GM21360 (cell line): ENCODE measurements at regions not wholly inside any gene's neighbourhood (a gene's known extent, or its start where the extent isn't known, plus 50 kb on each side); places are given as distances from the start of the nearest gene placed in this dataset.
"Not testable (repeated sequence)": the region's sequence is repeated elsewhere in the genome, so short reads cannot be mapped to it uniquely, and the experiment has no call there.

Experiments
- ATAC-seq: cut with Tn5 transposase; IDR thresholded peaks from one replicate; pipeline ENCODE4 v1.9.1; 2021; ENCODE audit warnings: mild to moderate bottlenecking, moderate library complexity; ENCODE audit not compliant: unreplicated experiment

GRCh38 chrX:109184506-109185139 lies 297.3 kb downstream of the GUCY2F start:
- ATAC-seq, result no peak

GRCh38 chrX:109172091-109172602 lies 309.7 kb downstream of the GUCY2F start:
- ATAC-seq, result no peak

GRCh38 chrX:109155161-109155560 lies 326.7 kb downstream of the GUCY2F start:
- no peak for ATAC-seq

GRCh38 chrX:109144173-109144572 lies 337.7 kb downstream of the GUCY2F start:
- not testable (repeated sequence) for ATAC-seq

GRCh38 chrX:109140463-109140862 lies 341.4 kb downstream of the GUCY2F start:
- ATAC-seq, result no peak

- no peak for ATAC-seq
These were observed 347.1 kb downstream of the GUCY2F start for GRCh38 chrX:109134777-109135176.

GRCh38 chrX:109125304-109125703 lies 356.6 kb downstream of the GUCY2F start:
- no peak for ATAC-seq

GRCh38 chrX:109089359-109089758 lies 353.0 kb upstream of the IRS4 start:
- ATAC-seq, result no peak

- no peak for ATAC-seq
These were observed 341.4 kb upstream of the IRS4 start for GRCh38 chrX:109077788-109078187.

DNA sequence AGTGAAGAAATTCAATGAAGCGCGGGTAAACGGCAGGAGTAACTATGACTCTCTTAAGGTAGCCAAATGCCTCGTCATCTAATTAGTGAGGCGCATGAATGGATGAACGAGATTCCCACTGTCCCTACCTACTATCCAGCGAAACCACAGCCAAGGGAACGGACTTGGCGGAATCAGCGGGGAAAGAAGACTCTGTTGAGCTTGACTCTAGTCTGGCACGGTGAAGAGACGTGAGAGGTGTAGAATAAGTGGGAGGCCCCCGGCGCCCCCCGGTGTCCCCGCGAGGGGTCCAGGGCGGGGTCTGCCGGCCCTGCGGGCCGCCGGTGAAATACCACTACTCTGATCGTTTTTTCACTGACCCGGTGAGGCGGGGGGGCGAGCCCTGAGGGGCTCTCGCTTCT lies 317.8 kb upstream of the IRS4 start:
- ATAC-seq, result not testable (repeated sequence)

GRCh38 chrX:109049903-109050302 lies 313.5 kb upstream of the IRS4 start:
- ATAC-seq, result no peak

GRCh38 chrX:109049416-109049815 lies 313.1 kb upstream of the IRS4 start:
- no peak for ATAC-seq

DNA sequence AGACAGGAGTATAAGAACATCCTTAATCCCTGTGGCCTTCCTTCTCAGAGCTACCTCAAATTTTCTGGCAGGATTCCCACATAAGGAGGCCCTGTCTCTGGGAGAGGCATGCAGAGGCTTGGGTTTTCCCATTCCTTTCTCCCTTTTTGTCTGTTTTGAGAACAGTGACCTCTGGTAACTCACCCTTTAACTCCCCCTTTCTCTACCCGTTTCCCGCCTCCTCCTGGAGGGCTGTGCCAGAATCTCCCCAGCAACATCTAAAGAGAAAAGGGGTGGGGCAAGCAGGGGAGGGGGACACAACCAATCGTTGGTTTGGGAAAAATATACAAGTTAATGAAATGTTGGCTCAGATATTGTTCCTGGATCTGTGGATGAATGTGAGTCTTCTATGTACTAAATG lies 303.7 kb upstream of the IRS4 start:
- ATAC-seq, result no peak

DNA sequence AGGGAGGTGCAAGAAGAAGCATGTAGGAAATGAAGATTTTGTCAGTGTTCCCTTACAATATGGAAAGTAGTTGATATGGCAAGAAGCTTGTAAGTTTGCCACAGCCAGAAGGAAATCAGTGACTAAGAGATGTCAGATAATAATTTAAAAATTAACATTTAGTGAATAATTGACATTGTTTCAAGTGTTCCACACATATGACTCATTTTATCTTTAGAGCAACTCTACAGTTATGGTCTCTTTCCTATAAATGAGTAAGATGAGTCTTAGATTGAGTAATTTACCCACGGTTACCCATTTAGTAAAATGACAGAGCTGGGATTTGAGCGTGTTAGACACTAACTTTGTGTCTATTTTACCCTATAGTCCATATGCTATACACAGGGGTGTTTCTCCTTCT lies 300.3 kb upstream of the IRS4 start:
- ATAC-seq, result no peak

GRCh38 chrX:108993909-108994308 lies 257.5 kb upstream of the IRS4 start:
- no peak for ATAC-seq

DNA sequence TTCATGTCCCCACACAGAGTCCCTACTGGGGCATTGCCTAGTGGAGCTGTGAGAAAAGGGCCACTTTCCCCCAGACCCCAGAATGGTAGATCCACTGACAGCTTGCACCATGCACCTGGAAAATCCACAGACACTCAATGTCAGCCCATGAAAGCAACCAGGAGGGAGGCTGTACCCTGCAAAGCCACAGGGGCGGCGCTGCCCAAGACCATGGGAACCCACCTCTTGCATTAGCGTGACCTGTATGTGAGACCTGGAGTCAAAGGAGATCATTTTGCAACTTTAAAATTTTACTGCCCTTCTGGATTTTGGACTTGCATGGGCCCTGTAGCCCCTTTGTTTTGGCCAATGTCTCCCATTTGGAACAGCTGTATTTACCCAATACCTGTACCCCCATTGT lies 236.5 kb upstream of the IRS4 start:
- not testable (repeated sequence) for ATAC-seq

- no peak for ATAC-seq
These were observed 210.8 kb upstream of the IRS4 start for GRCh38 chrX:108947205-108947604.

- ATAC-seq, result no peak
These were observed 210.2 kb upstream of the IRS4 start for GRCh38 chrX:108946531-108946930.

DNA sequence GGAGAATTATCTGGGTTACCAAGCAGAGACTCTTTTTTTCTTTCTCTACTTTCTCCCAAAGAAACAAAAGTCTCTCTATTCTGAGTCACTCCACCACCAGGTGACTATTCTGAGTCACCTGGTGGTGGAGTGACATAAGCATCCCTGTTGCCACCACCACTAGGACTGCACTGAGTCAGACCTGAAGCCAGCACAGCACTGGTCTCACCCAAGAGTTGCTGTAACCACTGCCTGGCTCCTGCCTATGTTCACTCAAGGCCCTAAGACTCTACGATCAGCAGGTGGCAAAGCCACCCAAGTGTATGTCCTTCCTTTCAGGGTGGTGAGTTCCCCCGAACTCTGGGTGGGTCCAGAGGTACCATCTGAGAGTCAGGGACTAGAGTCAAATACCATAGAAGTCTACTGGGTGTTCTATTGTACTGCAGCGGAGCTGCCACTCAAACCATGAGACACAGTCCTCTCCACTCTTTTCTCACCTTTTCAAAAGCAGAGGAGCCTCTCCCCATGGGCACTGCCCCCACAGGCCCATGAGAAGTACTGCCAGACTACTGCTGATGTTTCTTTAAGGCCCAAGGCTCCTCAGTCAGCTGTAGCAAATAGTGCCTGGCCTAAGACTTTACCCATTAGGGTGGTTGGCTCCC lies 209.6 kb upstream of the IRS4 start:
- ATAC-seq, result no peak

- ATAC-seq, result no peak
These were observed 178.4 kb upstream of the IRS4 start for GRCh38 chrX:108914791-108915190.

DNA sequence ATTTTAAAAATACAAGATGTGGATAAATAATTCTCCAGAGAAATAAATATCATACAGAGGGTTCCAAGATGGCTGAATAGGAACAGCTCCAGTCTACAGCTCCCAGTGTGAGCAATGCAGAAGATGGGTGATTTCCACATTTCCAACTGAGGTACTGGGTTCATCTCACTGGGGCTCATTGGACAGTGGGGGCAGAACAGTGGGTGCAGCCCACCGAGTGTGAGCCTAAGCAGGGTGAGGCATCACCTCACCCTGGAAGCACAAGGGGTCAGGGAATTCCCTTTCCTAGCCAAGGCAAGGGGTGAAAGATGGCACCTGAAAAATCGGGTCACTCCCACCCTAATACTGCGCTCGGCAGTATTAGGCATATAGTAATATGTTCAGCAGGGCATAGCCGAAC lies 167.5 kb upstream of the IRS4 start:
- not testable (repeated sequence) for ATAC-seq

DNA sequence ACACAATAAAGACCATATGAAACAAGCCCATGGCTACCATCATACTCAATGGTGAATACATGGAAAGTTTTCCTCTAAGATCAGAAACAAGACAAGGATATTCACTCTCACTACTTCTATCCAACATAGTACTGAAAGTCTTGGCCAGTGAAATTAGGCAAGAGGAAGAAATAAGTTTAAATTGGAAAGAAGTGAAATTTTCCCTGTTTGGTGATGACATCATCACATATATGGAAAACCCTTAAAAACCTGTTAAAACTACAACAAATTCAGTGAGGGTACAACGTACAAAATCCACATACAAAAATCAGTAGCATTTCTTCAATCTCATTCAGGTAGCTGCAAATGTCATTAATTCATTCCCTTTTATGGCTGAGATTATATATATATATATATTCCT lies 164.0 kb upstream of the IRS4 start:
- no peak for ATAC-seq

- ATAC-seq, result not testable (repeated sequence)
These were observed 160.0 kb upstream of the IRS4 start for GRCh38 chrX:108896349-108896748.
